ENCODE measurements at regions not wholly inside any gene's neighbourhood (a gene's known extent, or its start where the extent isn't known, plus 50 kb on each side); places are given as distances from the start of the nearest gene placed in this dataset.

DNA sequence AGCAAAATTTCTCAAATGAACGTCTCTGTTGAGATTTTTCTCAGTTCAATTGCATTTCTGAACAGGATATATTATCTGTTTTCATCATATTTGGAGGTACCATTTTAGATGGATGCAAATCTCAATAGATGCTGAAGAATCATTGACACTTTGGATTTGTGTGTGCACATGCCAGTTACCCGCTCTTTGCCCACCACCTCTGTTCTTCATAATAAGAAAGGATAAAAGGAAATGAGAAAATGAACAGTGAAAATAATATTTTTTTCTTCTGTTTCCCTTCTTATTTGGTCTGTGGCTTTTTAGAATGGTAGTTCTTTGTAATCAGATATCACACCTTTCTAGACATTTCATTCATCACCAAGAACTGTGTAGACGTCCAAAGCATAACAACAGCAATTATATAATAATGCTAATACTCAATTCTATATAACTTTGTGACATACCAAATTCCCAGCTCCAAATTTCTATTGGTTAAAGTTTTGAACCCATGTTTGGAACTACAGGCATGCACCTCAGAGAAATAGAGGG lies 256.7 kb upstream of the SATB1 start:
- TF ChIP-seq GATA2 (IDR thresholded peaks at IDR 0.05; ENCODE audit: low read depth, low read length) (no peak), GATA3 (IDR thresholded peaks at IDR 0.05; ENCODE audit: low read depth, low read length) (no peak)

All from SH-SY5Y (cell line).